NCI-H1105 treated with DMSO at 0.1 percent for 48 hours (cell line): ENCODE measurements at regions not wholly inside any gene's neighbourhood (a gene's known extent, or its start where the extent isn't known, plus 50 kb on each side); places are given as distances from the start of the nearest gene placed in this dataset.
"Not testable (repeated sequence)": the region's sequence is repeated elsewhere in the genome, so short reads cannot be mapped to it uniquely, and the experiment has no call there.

ENCODE experiments used
- DNase-seq: peaks from one replicate; lab custom pipeline; 2025; lab: John Stamatoyannopoulos, UW

GRCh38 chr7:68917041-68917651 is 681.1 kb upstream of the AUTS2 start:
- no peak for DNase-seq

- DNase-seq: no peak
These were observed 679.7 kb upstream of the AUTS2 start for GRCh38 chr7:68918621-68919020.

- peak; percentile 29 for DNase-seq
These were observed 675.4 kb upstream of the AUTS2 start for GRCh38 chr7:68922850-68923249.

GRCh38 chr7:68925241-68925640 is 673.0 kb upstream of the AUTS2 start:
- peak; percentile 98 for DNase-seq

GRCh38 chr7:68929781-68930261 is 668.5 kb upstream of the AUTS2 start:
- peak; percentile 63 for DNase-seq

GRCh38 chr7:68936471-68937035 is 661.7 kb upstream of the AUTS2 start:
- no peak for DNase-seq

- no peak for DNase-seq
These were observed 660.1 kb upstream of the AUTS2 start for GRCh38 chr7:68938151-68938550.

GRCh38 chr7:68943786-68944185 is 654.5 kb upstream of the AUTS2 start:
- DNase-seq: no peak

GRCh38 chr7:68955656-68956055 is 642.6 kb upstream of the AUTS2 start:
- DNase-seq: no peak

GRCh38 chr7:68958571-68958970 is 639.7 kb upstream of the AUTS2 start:
- no peak for DNase-seq

- no peak for DNase-seq
These were observed 634.7 kb upstream of the AUTS2 start for GRCh38 chr7:68963552-68963951.

GRCh38 chr7:68964060-68964459 is 634.2 kb upstream of the AUTS2 start:
- no peak for DNase-seq

GRCh38 chr7:68965351-68965750 is 632.9 kb upstream of the AUTS2 start:
- no peak for DNase-seq

GRCh38 chr7:68967598-68967997 is 630.7 kb upstream of the AUTS2 start:
- DNase-seq: no peak

GRCh38 chr7:68969571-68969970 is 628.7 kb upstream of the AUTS2 start:
- no peak for DNase-seq

GRCh38 chr7:68971634-68972340 is 626.5 kb upstream of the AUTS2 start:
- peak; percentile 17 for DNase-seq

GRCh38 chr7:68977385-68978055 is 620.8 kb upstream of the AUTS2 start:
- DNase-seq: no peak

- DNase-seq: no peak
These were observed 619.6 kb upstream of the AUTS2 start for GRCh38 chr7:68978710-68979109.

GRCh38 chr7:68980011-68980410 is 618.3 kb upstream of the AUTS2 start:
- DNase-seq: no peak

- DNase-seq: not testable (repeated sequence)
These were observed 617.8 kb upstream of the AUTS2 start for GRCh38 chr7:68980432-68980831.

- no peak for DNase-seq
These were observed 614.0 kb upstream of the AUTS2 start for GRCh38 chr7:68984306-68984705.

- DNase-seq: no peak
These were observed 603.4 kb upstream of the AUTS2 start for GRCh38 chr7:68994841-68995240.

- no peak for DNase-seq
These were observed 600.1 kb upstream of the AUTS2 start for GRCh38 chr7:68998136-68998535.
